GM11168 (cell line): ENCODE measurements at regions not wholly inside any gene's neighbourhood (a gene's known extent, or its start where the extent isn't known, plus 50 kb on each side); places are given as distances from the start of the nearest gene placed in this dataset.
"Not testable (repeated sequence)": the region's sequence is repeated elsewhere in the genome, so short reads cannot be mapped to it uniquely, and the experiment has no call there.

Experiments used
- in situ Hi-C: fragments of 300-500 bp; cut with MboI; formaldehyde crosslinking; loops from one replicate; pipeline ENCODE4 v1.12.0; 2022; ENCODE audit warnings: low sequenced_read_pairs; ENCODE audit not compliant: unreplicated experiment

DNA sequence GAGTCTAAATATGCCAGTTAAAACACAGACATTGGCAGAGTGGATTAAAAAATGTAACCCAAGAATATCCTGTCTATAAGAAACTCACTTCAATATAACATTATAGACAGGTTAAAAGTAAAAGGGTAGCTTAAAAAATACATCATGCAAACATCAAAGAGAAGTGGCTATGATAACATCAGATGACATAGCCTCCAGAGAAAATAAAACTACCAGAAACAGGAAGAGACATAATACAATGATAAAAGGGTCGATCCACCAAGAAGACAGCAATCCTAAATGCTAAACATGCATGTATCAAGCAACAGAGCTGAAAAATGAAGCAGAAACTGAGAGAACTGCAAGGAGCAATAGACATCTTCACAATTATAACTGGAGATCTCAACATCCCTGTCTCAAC is 190.2 kb upstream of the NR5A2 start:
- in situ Hi-C loops: no loop called here

DNA sequence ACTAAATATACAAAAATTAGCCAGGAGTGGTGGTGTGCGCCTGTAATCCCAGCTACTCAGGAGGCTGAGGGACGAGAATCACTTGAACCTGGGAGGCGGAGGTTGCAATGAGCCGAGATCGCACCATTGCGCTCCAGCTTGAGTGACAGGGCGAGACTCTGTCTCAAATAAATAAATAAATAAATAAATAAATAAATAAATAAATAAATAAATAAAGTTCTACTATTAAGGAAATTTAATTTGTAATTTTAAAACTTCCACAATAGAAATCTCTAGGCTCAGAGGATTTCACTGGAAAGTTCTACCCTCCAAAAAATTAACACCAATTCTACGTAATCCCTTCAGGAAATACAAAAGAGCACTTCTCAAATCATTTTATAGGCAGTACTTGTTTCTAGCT is 187.9 kb upstream of the NR5A2 start:
- in situ Hi-C loops: not testable (repeated sequence)

- in situ Hi-C loops: not testable (repeated sequence)
These were observed 184.4 kb upstream of the NR5A2 start for GRCh38 chr1:199843096-199843495.

- in situ Hi-C loops: no loop called here
These were observed 183.6 kb upstream of the NR5A2 start for GRCh38 chr1:199843861-199844260.

GRCh38 chr1:199847021-199847420 is 180.5 kb upstream of the NR5A2 start:
- in situ Hi-C loops: no loop called here

DNA sequence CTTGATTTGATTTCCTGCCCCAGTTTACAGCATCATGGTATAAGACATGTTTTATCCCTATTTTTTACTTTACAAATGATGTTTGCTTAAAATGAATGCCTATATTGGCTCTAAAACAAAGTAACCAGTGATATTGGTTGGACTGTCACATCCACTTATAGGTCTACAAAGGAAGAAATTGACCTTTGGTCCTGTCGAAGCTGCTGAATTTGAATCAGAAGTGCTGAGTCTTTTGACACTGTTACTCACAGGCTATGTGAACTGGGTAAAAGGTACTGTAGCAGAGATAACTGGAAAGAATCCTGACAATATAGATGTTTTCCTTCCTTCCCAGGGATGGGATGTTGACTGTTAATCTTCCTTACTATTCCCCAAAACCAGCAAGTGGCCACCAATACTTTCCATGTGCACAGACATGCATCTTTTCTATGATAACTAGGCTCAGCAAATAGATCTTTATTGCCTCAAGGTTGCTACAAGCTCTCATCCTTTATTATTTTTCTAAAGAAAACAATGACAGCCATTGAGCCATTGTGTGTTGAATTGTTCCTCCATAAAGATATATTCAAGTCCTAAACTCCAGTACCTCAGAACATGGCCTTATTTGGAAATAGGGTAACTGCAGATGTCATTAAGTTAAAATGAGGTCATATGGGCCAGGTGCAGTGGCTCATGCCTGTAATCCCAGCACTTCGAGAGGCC is 175.9 kb upstream of the NR5A2 start:
- in situ Hi-C loops: no loop called here

GRCh38 chr1:199854686-199855321 is 172.7 kb upstream of the NR5A2 start:
- in situ Hi-C loops: no loop called here

DNA sequence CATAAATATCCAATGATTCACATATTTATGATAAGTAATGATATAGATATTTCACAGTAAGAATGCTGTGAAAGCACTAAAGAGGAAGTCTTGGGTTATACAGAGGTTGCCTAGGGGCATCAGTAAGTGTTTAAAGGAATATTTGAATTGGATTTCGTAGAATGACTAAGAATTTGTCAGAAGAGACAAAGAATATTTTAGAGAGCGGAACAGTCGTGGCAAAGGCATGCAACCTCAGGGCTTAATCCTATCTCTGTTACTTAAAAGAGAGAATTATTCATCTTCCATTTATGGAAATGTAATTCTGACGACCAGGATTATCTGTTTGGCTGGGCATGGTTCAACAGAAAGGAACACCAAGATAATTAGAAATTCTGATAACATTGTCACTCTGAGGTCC is 171.9 kb upstream of the NR5A2 start:
- in situ Hi-C loops: no loop called here

- in situ Hi-C loops: no loop called here
These were observed 171.2 kb upstream of the NR5A2 start for GRCh38 chr1:199856216-199856780.

- in situ Hi-C loops: no loop called here
These were observed 170.4 kb upstream of the NR5A2 start for GRCh38 chr1:199857108-199857507.

DNA sequence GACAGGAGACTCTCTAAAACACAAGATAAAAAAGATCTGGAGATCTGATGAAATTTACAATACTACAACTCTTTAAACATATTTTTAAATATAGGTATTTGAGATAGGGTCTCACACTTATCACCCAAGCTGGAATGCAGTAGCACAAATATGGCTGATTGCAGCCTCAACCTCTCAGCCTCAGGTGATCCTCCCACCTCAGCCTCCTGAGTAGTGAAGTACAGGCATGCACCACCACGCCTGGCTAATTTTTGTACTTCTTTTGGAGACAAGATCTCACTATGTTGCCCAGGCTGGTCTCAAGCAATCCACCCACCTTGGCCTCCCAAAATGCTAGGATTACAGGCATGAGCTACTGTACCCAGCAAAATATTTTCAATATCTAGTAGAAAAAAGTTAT is 170.0 kb upstream of the NR5A2 start:
- in situ Hi-C loops: no loop called here

GRCh38 chr1:199858171-199858570 is 169.3 kb upstream of the NR5A2 start:
- in situ Hi-C loops: no loop called here

DNA sequence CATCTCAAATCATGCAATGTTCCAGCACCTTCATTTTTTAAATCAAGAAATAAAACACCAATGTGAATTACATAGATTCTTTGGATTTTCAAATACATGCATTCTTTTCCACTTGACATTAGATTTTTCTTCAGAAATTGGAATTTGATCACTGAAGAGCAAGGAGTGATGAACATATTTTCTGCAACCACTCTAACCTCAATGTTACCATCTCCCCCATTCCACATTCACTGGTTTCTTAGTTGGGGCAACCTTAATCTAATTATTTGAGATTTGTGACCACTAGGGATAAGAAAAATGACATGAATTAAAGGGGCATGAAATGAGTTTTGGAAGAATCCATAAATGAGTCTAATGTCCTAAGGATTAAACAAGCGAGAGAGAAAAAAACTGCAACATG is 168.7 kb upstream of the NR5A2 start:
- in situ Hi-C loops: no loop called here

DNA sequence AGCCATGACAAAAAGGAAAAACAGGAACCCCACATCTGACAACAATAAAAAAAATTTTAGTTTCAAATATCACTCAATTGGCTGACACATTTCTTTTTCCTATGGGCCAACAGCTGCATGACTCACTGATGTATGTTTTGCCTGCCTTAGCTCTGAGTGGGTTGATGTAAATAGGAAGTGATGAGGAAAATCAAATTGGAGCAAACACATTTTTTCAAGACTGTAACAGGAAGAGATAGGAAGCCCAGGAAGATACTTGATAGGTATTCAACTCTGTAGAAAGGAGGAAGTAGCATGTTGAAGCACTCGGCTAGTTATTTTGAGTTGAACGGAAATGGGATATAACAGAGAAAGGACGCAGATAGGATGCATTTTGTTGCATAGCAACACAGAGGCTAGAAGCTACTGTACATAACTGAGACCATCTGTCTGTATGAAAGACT is 168.0 kb upstream of the NR5A2 start:
- in situ Hi-C loops: no loop called here

DNA sequence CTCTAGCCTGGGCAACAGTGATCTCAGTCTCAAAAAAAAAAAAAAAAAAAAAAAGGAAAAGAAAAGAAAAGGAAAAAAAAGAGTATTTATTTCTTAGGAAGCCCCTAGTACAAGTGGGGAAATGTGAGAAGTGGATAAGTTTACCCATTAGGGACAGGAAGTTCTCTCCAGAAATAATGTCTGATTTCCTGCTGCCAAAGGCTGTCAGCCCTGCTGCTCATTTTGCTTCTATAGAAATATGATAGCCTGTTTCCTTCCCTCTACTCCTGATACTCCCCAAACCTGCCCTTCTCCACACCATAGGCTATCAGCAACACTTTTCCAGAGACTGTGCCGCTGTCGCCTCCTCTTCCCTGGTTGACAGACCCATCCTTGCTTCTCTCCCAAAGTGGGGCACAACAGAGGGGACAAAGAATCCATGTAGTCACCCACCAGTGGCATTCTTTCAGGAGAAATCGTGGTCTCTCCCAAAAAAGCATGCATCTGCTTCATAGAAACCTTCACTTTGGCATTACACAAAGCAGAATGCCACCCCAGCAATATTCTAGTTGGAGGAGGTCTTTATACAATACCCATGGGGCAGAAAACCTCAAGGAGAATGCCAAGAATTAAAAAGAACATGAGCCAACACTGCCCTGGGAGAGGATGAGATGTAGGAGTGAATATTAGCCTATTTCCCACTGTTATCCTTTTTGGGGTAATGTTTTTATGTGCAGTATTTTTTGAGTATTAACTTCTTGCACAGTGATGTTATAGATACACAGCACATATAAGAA is 166.3 kb upstream of the NR5A2 start:
- in situ Hi-C loops: no loop called here

DNA sequence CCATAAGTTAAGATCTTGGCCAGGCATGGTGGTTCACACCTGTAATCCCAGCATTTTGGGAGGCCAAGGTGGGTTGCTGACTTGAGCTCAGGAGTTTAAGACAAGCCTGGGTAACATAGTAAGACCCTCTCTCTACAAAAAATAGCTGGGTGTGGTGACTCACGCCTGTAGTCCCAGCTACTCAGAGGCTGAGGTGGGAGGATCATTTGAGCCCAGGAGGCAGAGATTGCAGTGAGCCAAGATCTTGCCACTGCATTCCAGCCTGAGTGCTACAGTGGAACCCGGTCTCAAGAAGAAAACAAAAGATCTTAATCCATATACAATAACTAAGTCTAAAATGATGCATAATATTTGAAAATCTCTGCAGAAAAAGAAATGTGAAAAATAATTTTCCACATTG is 165.5 kb upstream of the NR5A2 start:
- in situ Hi-C loops: no loop called here

DNA sequence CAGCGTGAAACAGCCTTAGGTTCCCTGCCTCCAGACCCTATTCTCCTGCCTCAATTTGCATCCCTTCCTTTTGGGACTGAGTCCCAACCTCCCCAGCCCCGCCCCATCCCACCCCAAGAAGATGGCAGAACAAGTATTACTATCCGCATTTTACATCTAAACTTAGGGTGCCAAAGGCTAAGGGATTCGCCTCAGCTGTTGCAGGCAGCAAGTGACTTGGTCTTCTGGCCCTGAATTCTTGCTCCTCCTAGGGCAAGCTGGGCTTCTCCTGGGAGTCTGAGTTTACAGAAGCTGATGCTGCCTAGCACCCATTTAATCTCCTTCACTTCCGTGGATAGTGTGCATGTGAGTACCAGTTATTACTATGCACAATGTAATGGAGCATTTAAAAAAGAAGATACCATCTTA is 161.3 kb upstream of the NR5A2 start:
- in situ Hi-C loops: no loop called here

DNA sequence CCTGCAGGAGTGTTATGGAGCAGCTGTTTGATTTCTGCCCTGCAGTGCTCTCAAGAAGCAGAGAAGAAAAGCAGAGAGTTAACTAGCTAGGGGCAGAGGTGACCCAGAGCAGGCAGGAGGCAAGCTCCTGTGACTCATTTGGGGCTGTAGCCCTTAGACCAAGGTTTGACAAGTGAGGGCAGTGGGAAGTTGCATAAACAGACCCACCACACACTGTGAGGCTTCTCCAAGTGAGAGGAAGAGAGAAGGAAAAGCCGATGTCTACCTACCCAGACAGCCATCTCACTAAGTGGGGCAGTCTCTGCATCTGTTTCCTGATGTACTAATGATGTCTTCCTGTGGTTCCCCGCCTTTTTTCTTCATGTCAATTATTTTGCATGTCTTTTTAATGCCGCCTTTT is 159.9 kb upstream of the NR5A2 start:
- in situ Hi-C loops: no loop called here

- in situ Hi-C loops: no loop called here
These were observed 158.7 kb upstream of the NR5A2 start for GRCh38 chr1:199868777-199869176.

GRCh38 chr1:199875337-199875736 is 152.2 kb upstream of the NR5A2 start:
- in situ Hi-C loops: no loop called here

DNA sequence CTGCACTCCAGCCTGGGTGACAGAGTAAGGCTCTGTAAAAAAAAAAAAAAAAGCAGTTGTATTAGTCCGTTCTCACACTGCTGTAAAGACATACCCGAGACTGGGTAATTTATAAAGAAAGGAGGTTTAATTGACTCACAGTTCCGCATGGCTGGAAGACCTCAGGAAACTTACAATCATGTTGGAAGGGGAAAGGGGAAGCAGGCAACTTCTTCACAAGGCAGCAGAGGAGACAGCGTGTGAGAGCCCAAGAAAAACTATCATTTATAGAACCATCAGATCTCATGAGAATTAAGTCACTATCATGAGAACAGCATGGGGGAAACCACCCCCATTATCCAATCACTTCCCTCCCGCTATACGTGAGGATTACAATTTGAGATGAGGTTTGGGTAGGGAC is 151.7 kb upstream of the NR5A2 start:
- in situ Hi-C loops: no loop called here
